SU-DHL-6 (cell line): ENCODE measurements at regions not wholly inside any gene's neighbourhood (a gene's known extent, or its start where the extent isn't known, plus 50 kb on each side); places are given as distances from the start of the nearest gene placed in this dataset.

Source experiments
- EZH2phosphoT487 ChIP-seq: fragments of 200-600 bp; sonication (generic), shearing (Covaris generic); conservative IDR thresholded peaks from 2 replicates; pipeline ENCODE4 v1.6.1; 2018; ENCODE audit warnings: mild to moderate bottlenecking, antibody characterized with exemption, low read length, moderate library complexity, mixed read lengths
- TF ChIP-seq, protein P1 (sequence below): fragments of 200-600 bp; sonication (generic); IDR thresholded peaks from one replicate; pipeline ENCODE4 v1.5.1; 2017; ENCODE audit warnings: antibody characterized with exemption, mild to moderate bottlenecking, low read length, moderate library complexity; ENCODE audit not compliant: insufficient read depth, poor library complexity, severe bottlenecking

DNA sequence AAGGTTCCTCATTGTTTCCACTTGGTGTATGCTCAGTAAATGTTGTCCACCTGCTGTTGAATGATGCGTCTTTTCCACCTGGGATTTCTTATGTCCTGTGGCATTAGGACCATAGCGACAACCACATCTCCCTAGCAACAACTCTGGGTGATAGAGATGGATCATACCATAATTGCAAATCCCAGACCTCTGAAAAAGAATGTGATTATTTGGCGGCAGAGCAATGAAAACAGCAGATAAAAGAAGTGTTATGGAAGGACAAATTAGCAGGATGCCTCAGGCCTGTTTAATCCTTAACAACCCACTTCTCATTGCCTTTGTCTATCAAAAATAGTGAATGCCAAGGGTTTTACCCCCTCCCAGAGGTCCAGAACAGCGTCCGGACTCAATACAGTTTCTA, 278.9 kb downstream of the TSN start:
- TF ChIP-seq, protein P1, sequence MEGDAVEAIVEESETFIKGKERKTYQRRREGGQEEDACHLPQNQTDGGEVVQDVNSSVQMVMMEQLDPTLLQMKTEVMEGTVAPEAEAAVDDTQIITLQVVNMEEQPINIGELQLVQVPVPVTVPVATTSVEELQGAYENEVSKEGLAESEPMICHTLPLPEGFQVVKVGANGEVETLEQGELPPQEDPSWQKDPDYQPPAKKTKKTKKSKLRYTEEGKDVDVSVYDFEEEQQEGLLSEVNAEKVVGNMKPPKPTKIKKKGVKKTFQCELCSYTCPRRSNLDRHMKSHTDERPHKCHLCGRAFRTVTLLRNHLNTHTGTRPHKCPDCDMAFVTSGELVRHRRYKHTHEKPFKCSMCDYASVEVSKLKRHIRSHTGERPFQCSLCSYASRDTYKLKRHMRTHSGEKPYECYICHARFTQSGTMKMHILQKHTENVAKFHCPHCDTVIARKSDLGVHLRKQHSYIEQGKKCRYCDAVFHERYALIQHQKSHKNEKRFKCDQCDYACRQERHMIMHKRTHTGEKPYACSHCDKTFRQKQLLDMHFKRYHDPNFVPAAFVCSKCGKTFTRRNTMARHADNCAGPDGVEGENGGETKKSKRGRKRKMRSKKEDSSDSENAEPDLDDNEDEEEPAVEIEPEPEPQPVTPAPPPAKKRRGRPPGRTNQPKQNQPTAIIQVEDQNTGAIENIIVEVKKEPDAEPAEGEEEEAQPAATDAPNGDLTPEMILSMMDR = no peak
- no peak for TF ChIP-seq EZH2phosphoT487
